HL-60 (cell line): ENCODE measurements at regions not wholly inside any gene's neighbourhood (a gene's known extent, or its start where the extent isn't known, plus 50 kb on each side); places are given as distances from the start of the nearest gene placed in this dataset.

Experiments
- CTCF ChIP-seq: IDR thresholded peaks from one replicate; pipeline ENCODE4 v1.5.1; 2011; ENCODE audit warnings: low read length, control low read depth, inconsistent platforms; ENCODE audit not compliant: insufficient read depth
- GABPA ChIP-seq: IDR thresholded peaks from 2 replicates; pipeline ENCODE4 v1.6.1; 2012; ENCODE audit warnings: low read depth
- POLR2AphosphoS5 ChIP-seq: IDR thresholded peaks from 2 replicates; pipeline ENCODE4 v1.6.1; 2012; ENCODE audit warnings: low read depth
- SPI1 ChIP-seq: IDR thresholded peaks from 2 replicates; pipeline ENCODE4 v1.6.1; 2012; ENCODE audit warnings: low read depth, mild to moderate bottlenecking, borderline replicate concordance
- TF ChIP-seq, protein P1 (sequence below): IDR thresholded peaks from 2 replicates; pipeline ENCODE4 v1.6.1; 2012; ENCODE audit warnings: low read depth; ENCODE audit not compliant: insufficient replicate concordance

DNA sequence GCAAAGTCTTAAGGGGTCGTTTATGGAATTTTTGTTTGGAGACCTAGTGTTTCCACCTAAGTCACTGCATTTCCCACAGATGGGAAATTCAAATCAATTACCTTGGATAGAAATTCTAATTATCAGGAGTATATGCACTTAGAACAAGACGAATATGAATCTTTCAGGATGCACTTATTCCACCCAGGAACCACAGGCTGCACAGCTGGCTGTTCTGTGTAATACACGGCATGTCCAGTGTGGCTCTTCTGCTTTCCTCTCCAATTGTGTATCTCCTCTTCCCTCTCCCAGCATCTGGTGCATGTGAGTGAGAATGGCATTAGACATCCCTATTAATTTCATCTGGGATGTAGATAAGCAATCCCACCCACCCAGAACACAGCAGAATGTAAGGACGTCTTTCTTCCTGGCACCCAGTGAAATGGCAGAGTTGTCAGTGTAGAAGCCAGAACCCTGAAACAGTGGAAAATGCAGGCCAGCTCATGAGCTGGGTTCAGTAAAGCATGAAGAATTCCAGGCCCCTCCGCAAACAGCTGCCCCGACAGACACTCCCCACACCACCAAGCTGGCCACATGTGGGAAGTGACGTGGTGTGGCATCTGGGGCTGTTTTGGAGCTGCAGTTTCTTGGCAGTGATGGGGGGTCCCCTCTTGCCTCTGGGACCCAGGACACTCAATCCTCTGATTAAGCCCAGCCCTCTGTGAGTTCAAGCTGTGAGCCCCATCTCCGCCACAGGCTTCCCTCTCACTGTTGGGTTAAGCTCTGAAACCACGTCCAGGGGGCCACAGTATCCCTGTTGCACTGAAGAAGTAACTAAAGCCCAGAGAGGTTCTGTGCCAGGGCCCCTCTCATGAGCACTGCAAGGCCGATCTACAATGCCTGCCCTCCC is 180.1 kb upstream of the CST7 start:
- TF ChIP-seq POLR2AphosphoS5 (no peak), CTCF (no peak), GABPA (no peak), SPI1 (no peak)
- TF ChIP-seq, protein P1, sequence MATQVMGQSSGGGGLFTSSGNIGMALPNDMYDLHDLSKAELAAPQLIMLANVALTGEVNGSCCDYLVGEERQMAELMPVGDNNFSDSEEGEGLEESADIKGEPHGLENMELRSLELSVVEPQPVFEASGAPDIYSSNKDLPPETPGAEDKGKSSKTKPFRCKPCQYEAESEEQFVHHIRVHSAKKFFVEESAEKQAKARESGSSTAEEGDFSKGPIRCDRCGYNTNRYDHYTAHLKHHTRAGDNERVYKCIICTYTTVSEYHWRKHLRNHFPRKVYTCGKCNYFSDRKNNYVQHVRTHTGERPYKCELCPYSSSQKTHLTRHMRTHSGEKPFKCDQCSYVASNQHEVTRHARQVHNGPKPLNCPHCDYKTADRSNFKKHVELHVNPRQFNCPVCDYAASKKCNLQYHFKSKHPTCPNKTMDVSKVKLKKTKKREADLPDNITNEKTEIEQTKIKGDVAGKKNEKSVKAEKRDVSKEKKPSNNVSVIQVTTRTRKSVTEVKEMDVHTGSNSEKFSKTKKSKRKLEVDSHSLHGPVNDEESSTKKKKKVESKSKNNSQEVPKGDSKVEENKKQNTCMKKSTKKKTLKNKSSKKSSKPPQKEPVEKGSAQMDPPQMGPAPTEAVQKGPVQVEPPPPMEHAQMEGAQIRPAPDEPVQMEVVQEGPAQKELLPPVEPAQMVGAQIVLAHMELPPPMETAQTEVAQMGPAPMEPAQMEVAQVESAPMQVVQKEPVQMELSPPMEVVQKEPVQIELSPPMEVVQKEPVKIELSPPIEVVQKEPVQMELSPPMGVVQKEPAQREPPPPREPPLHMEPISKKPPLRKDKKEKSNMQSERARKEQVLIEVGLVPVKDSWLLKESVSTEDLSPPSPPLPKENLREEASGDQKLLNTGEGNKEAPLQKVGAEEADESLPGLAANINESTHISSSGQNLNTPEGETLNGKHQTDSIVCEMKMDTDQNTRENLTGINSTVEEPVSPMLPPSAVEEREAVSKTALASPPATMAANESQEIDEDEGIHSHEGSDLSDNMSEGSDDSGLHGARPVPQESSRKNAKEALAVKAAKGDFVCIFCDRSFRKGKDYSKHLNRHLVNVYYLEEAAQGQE: no peak
